Neural cell (in vitro differentiated cells): ENCODE measurements at regions not wholly inside any gene's neighbourhood (a gene's known extent, or its start where the extent isn't known, plus 50 kb on each side); places are given as distances from the start of the nearest gene placed in this dataset.

Experiments
- H2AFZ ChIP-seq: fragments of 200-600, 300-800 bp; sonication (generic), shearing (Covaris generic); 2 replicates; pipeline ENCODE4 v1.6.0; 2014; ENCODE audit warnings: low read depth, mild to moderate bottlenecking, antibody characterized with exemption, low read length, moderate library complexity
- H3F3A ChIP-seq: fragments of 200-600 bp; shearing (Covaris generic); 2 replicates; pipeline ENCODE4 v1.6.1; 2016; ENCODE audit warnings: mild to moderate bottlenecking, moderate library complexity, mixed read lengths, antibody characterized with exemption, low read length; ENCODE audit not compliant: insufficient read depth, poor library complexity, severe bottlenecking
- H3K27ac ChIP-seq: fragments of 200-600, 300-800 bp; sonication (generic), shearing (Covaris generic); 2 replicates; pipeline ENCODE4 v1.5.1; 2014; ENCODE audit warnings: mild to moderate bottlenecking, low read length, moderate library complexity
- H3K27me3 ChIP-seq: fragments of 300-800, 200-600 bp; sonication (generic), shearing (Covaris generic); 2 replicates; pipeline ENCODE4 v1.6.0; 2014; ENCODE audit warnings: mild to moderate bottlenecking, low read depth, low read length, moderate library complexity; ENCODE audit not compliant: insufficient read depth
- H3K36me3 ChIP-seq: fragments of 300-800, 200-600 bp; sonication (generic), shearing (Covaris generic); 2 replicates; pipeline ENCODE4 v1.5.1; 2014; ENCODE audit warnings: mild to moderate bottlenecking, antibody characterized with exemption, low read length, moderate library complexity; ENCODE audit not compliant: insufficient read depth
- H3K4me2 ChIP-seq: fragments of 300-800, 200-600 bp; sonication (generic), shearing (Covaris generic); 2 replicates; pipeline ENCODE4 v1.6.0; 2014; ENCODE audit warnings: mild to moderate bottlenecking, low read length
- H3K4me3 ChIP-seq: fragments of 300-800, 200-600 bp; sonication (generic), shearing (Covaris generic); 2 replicates; pipeline ENCODE4 v1.5.1; 2014; ENCODE audit warnings: mild to moderate bottlenecking, low read length, moderate library complexity
- H3K79me2 ChIP-seq: fragments of 200-600 bp; shearing (Covaris generic); replicated peaks from 2 replicates; pipeline ENCODE4 v1.6.0; 2014; ENCODE audit warnings: mild to moderate bottlenecking, low read length, moderate library complexity; ENCODE audit not compliant: insufficient read depth
- H3K9ac ChIP-seq: fragments of 300-800, 200-600 bp; sonication (generic), shearing (Covaris generic); 2 replicates; pipeline ENCODE4 v1.6.1; 2016; ENCODE audit warnings: mild to moderate bottlenecking, low read length, mixed read lengths
- H3K9me2 ChIP-seq: fragments of 200-600 bp; shearing (Covaris generic); 2 replicates; pipeline ENCODE4 v1.6.1; 2016; ENCODE audit warnings: mild to moderate bottlenecking, low read length, mixed read lengths; ENCODE audit not compliant: insufficient read depth
- H3K9me3 ChIP-seq: fragments of 200-600, 300-800 bp; sonication (generic), shearing (Covaris generic); 2 replicates; pipeline ENCODE4 v1.6.1; 2016; ENCODE audit warnings: mild to moderate bottlenecking, mixed run types, low read length, moderate library complexity, mixed read lengths
- H4K20me1 ChIP-seq: fragments of 200-600 bp; shearing (Covaris generic); 2 replicates; pipeline ENCODE4 v1.6.1; 2016; ENCODE audit warnings: mild to moderate bottlenecking, mixed run types; ENCODE audit not compliant: insufficient read depth
- EP300 ChIP-seq: fragments of 450-650 bp; conservative IDR thresholded peaks from 2 replicates; pipeline ENCODE4 v1.6.1; 2014; ENCODE audit warnings: antibody characterized with exemption, mild to moderate bottlenecking, moderate library complexity; ENCODE audit not compliant: poor library complexity, severe bottlenecking
- EZH2 ChIP-seq: fragments of 200-600, 300-800 bp; shearing (Covaris generic), sonication (generic); IDR thresholded peaks from 2 replicates; pipeline ENCODE4 v1.6.1; 2014; ENCODE audit warnings: antibody characterized with exemption, low read length, borderline replicate concordance, mild to moderate bottlenecking; ENCODE audit not compliant: insufficient read depth, poor library complexity, severe bottlenecking
- MXI1 ChIP-seq: fragments of 450-650 bp; conservative IDR thresholded peaks from 2 replicates; pipeline ENCODE4 v1.6.1; 2014; ENCODE audit warnings: antibody characterized with exemption, mild to moderate bottlenecking; ENCODE audit not compliant: poor library complexity, severe bottlenecking
- POLR2AphosphoS5 ChIP-seq: IDR thresholded peaks from 2 replicates; pipeline ENCODE4 v1.6.1; 2012
- RAD21 ChIP-seq: fragments of 450-650 bp; conservative IDR thresholded peaks from 2 replicates; pipeline ENCODE4 v1.6.1; 2014; ENCODE audit warnings: antibody characterized with exemption, mild to moderate bottlenecking, moderate library complexity
- REST ChIP-seq: IDR thresholded peaks from 2 replicates; pipeline ENCODE4 v1.6.1; 2012; ENCODE audit warnings: borderline replicate concordance
- SMC3 ChIP-seq: fragments of 450-650 bp; conservative IDR thresholded peaks from 2 replicates; pipeline ENCODE4 v1.6.1; 2014; ENCODE audit warnings: antibody characterized with exemption, mild to moderate bottlenecking, moderate library complexity; ENCODE audit not compliant: poor library complexity
- TAF1 ChIP-seq: IDR thresholded peaks from 2 replicates; pipeline ENCODE4 v1.6.1; 2012; ENCODE audit warnings: low read depth
- TF ChIP-seq, protein P1 (sequence below): fragments of 450-650 bp; IDR thresholded peaks from 2 replicates; pipeline ENCODE4 v1.5.1; 2014; ENCODE audit warnings: antibody characterized with exemption, mild to moderate bottlenecking, moderate library complexity; ENCODE audit not compliant: poor library complexity, severe bottlenecking

DNA sequence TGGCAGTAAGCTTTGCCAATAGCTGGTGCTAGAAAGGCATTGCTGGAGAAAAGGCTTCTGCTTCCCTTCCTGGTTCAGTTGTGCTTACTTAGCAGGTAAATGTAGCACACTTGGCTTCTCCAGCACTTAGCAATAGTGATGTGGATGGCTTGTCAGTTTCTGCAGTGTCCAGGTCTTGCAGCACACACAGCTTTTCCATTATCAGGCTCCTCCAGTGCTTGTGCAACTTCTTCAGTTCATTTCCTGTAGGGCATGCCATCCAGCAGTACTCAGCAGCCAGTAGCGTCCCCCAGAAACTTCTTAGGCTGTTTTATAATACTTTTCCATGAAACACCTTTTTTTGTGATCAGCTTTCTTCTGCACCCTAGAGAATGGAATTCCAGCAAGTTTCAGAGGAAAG, 154.6 kb downstream of the SLC6A15 start:
- Histone ChIP-seq H3K9ac (no peak overlapping the region), H3K36me3 (no peaks in the 10 kb centered on the region), H2AFZ (no peak overlapping the region), H3K27me3 (no peaks in the 10 kb centered on the region), H3K4me2 (no peak overlapping the region), H3K27ac (no peak overlapping the region), H3K79me2 (no peaks in the 10 kb centered on the region), H4K20me1 (no peaks in the 10 kb centered on the region), H3K9me2 (no peaks in the 10 kb centered on the region), H3F3A (no peaks in the 10 kb centered on the region), H3K9me3 (no peaks in the 10 kb centered on the region), H3K4me3 (no peak overlapping the region)
- TF ChIP-seq RAD21 (no peak), MXI1 (no peak), EP300 (no peak), SMC3 (no peak), EZH2 (no peak), REST (no peak), TAF1 (no peak), POLR2AphosphoS5 (no peak)
- TF ChIP-seq, protein P1, sequence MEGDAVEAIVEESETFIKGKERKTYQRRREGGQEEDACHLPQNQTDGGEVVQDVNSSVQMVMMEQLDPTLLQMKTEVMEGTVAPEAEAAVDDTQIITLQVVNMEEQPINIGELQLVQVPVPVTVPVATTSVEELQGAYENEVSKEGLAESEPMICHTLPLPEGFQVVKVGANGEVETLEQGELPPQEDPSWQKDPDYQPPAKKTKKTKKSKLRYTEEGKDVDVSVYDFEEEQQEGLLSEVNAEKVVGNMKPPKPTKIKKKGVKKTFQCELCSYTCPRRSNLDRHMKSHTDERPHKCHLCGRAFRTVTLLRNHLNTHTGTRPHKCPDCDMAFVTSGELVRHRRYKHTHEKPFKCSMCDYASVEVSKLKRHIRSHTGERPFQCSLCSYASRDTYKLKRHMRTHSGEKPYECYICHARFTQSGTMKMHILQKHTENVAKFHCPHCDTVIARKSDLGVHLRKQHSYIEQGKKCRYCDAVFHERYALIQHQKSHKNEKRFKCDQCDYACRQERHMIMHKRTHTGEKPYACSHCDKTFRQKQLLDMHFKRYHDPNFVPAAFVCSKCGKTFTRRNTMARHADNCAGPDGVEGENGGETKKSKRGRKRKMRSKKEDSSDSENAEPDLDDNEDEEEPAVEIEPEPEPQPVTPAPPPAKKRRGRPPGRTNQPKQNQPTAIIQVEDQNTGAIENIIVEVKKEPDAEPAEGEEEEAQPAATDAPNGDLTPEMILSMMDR = no peak

- TF ChIP-seq TAF1 (no peak), EP300 (no peak)
- Histone ChIP-seq H3K4me2 (no peak overlapping the region), H3K27me3 (no peaks in the 10 kb centered on the region), H2AFZ (no peak overlapping the region), H3K36me3 (no peaks in the 10 kb centered on the region), H3K27ac (no peak overlapping the region), H3K9me3 (no peaks in the 10 kb centered on the region), H3F3A (no peaks in the 10 kb centered on the region), H3K79me2 (no peaks in the 10 kb centered on the region), H4K20me1 (no peaks in the 10 kb centered on the region), H3K4me3 (no peak overlapping the region), H3K9ac (no peak overlapping the region), H3K9me2 (no peaks in the 10 kb centered on the region)
Observed at GRCh38 chr12:84756961-84757360, 155.6 kb downstream of the SLC6A15 start.

- TF ChIP-seq MXI1 (no peak), SMC3 (no peak), POLR2AphosphoS5 (no peak), EZH2 (no peak), REST (no peak), RAD21 (no peak), TAF1 (no peak), EP300 (no peak)
- TF ChIP-seq, protein P1 = no peak
- Histone ChIP-seq H3K4me2 (no peak overlapping the region), H2AFZ (no peak overlapping the region), H3K27me3 (no peaks in the 10 kb centered on the region), H3K9me2 (no peaks in the 10 kb centered on the region), H3K9me3 (no peaks in the 10 kb centered on the region), H3K79me2 (no peaks in the 10 kb centered on the region), H4K20me1 (no peaks in the 10 kb centered on the region), H3K4me3 (no peak overlapping the region), H3F3A (no peaks in the 10 kb centered on the region), H3K36me3 (no peaks in the 10 kb centered on the region), H3K9ac (no peak overlapping the region), H3K27ac (no peak overlapping the region)
Observed at GRCh38 chr12:84745127-84745526, 167.5 kb downstream of the SLC6A15 start.
